GM19351 (cell line): ENCODE measurements at regions not wholly inside any gene's neighbourhood (a gene's known extent, or its start where the extent isn't known, plus 50 kb on each side); places are given as distances from the start of the nearest gene placed in this dataset.
"Not testable (repeated sequence)": the region's sequence is repeated elsewhere in the genome, so short reads cannot be mapped to it uniquely, and the experiment has no call there.

Experiments used
- ATAC-seq: cut with Tn5 transposase; IDR thresholded peaks from one replicate; pipeline ENCODE4 v1.9.1; 2021; ENCODE audit warnings: mild to moderate bottlenecking, moderate library complexity; ENCODE audit not compliant: unreplicated experiment

DNA sequence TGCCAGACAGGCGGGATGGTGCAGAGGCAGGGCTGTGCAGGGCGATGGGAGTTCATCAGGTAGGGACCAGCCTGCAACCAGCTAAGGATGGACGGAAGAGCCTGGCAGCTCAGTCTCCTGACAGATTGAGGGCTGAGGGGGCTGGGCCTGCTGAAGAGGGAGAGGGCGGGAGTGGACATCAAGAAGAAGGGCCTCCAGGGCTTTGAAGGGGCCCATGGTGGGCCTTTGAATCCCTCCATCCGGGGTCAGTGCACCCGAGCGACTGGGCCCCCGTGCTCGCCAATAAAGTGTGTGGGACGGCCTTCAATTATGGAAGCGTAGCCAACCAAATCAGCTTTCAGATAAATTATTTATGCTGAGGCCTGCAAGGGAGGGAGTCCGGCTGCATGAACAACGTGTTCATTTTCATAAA is 431.2 kb downstream of the RPS24 start:
- no peak for ATAC-seq

GRCh38 chr10:78465431-78465830 is 431.8 kb downstream of the RPS24 start:
- no peak for ATAC-seq

DNA sequence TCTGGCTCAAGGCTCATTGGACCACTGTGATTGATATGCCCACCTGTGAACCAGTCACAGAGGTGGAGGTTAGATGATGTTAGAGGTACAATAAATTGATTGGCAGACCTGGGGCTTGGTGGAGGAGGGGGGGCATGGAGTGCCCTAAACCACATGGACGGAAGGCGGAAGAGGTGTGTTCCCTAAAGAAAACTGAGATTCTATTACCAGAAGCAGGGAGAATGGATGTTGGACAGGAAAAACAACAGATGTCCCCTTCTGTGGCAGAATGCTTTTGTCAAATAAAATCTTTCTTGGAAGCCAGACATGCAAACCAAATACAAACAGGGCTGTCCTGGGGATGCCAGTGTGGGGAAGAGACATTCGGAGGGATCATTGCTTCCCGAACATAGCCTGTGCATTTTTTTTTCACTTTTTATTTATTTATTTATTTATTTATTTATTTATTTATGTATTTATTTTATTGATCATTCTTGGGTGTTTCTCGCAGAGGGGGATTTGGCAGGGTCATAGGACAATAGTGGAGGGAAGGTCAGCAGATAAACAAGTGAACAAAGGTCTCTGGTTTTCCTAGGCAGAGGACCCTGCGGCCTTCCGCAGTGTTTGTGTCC is 433.9 kb downstream of the RPS24 start:
- ATAC-seq: no peak

DNA sequence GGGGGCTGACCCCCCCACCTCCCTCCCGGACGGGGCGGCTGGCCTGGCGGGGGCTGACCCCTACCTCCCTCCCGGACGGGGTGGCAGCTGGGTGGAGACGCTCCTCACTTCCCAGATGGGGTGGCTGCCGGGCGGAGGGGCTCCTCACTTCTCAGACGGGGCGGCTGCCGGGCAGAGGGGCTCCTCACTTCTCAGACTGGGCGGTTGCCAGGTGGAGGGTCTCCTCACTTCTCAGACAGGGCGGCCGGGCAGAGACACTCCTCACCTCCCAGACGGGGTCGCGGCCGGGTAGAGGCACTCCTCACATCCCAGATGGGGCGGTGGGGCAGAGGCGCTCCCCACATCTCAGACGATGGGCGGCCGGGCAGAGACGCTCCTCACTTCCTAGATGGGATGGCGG is 435.1 kb downstream of the RPS24 start:
- not testable (repeated sequence) for ATAC-seq

- no peak for ATAC-seq
Observed at GRCh38 chr10:78470267-78471103, 436.8 kb downstream of the RPS24 start.

GRCh38 chr10:78471326-78471722 is 437.7 kb downstream of the RPS24 start:
- ATAC-seq: no peak

- ATAC-seq: no peak
Observed at GRCh38 chr10:78471723-78472550, 438.3 kb downstream of the RPS24 start.

DNA sequence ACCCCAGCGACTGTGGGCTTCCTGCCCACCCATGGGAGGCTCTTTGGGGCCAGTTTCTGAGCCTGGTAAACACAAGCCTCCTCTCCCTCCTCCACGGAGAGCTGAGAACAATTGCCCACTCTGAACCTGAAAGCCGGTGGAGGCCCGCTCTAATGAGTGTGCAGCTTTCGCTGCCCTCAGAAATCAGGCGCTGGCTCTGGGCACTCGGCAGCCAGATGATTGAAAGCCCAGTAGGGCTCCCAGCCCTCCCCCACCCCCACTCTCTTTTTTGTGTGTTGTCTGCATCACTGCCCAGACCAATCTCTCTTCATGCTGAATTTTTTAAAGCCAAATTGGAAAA is 438.9 kb downstream of the RPS24 start:
- ATAC-seq: no peak

DNA sequence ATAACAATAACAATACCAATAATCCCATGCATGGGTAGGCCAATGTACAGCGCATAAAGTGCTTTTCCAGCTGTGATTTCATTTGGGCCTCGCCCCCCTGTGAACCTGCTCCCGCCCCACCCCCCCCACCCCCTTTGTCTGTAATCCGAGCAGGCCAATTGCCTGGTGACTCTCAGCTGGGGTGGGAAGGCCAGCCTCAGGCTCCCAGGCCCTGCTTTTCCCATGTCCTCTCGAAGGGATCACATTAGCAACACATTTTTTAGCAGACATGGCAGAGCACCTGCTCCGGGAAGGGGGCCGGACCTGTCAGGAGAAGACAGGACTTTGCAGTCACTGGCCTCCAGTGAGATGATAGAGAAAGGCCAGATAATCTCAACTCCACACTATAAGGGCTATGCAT is 439.3 kb downstream of the RPS24 start:
- no peak for ATAC-seq

DNA sequence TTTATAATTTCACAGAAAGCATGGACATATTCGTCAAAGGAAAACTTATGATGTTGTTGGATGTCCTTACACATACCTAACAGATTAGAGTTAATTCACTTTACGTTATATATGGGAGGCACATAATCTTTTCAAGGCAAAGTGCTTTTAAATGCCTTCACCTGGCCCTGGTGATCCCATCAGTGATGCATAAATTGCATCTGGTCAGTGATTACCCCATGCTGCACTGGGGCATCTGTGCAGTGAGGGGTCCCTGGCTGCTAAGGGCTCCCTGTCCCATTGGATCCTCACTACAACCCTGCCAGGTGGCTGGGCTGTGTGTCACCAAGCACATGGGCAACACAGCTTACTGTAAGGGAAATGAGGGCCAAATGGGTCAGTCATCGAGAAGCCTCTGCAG is 441.1 kb downstream of the RPS24 start:
- no peak for ATAC-seq

DNA sequence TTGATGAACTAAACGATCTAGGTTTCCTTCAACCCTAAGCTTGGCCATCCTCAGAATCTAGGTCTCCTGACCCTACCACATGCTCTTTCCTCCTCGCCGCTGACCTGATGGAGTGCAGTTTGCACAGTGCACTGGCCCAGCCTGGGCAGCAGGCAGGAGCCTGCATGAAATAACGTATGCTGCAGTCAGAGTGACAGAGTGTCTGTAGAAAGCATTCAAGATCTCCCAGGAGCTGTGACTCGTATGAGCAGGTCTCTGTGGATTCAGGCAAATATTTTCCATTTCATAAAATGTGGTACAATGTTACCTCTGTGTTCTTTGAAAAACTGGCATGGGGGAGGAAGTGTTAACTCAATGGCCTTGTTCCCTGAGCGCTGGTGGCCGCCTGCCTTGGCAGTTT is 441.8 kb downstream of the RPS24 start:
- no peak for ATAC-seq

DNA sequence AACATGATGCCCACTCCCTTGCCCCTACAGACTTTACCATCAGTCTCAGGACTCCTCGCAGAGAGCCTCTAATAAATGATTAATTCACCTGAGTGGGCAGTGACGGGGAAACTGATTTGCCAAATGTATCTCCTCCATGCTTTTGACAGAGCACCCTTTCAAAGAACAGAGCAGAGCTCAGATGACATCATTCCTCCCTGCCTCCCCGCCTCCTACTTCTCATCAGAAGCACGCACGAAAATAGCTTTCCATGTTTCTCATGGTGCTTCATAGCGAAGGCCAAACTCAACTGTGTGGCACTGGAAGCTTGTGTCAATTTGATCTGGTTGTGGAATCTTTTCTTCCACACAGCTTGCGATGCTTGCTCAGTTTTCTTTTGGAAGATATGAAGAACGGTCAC is 442.5 kb downstream of the RPS24 start:
- ATAC-seq: no peak

GRCh38 chr10:78476844-78477243 is 443.2 kb downstream of the RPS24 start:
- no peak for ATAC-seq

- no peak for ATAC-seq
Observed at GRCh38 chr10:78478919-78479318, 445.3 kb downstream of the RPS24 start.

DNA sequence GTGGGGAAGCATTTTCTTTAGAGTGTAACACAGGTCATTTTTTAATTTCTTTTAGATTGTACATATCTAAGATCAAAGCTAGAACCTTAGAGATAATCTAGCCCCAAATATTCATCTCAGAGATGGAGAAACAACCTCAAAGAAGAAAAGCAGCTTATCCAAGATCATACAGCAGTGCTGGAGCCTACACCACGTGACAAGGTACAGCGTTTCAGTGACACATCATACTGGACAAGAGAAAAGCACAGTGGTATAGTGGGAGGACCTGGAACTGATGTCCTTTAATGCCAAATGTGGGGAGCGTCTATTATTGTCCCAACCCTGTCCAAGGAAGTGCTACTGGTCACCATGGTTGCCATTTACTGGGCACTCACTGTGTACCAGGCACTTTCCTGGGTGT is 445.8 kb downstream of the RPS24 start:
- ATAC-seq: no peak

- no peak for ATAC-seq
Observed at GRCh38 chr10:78481842-78482241, 448.2 kb downstream of the RPS24 start.

- no peak for ATAC-seq
Observed at GRCh38 chr10:78483641-78484040, 450.0 kb downstream of the RPS24 start.

- ATAC-seq: no peak
Observed at GRCh38 chr10:78489034-78489433, 455.4 kb downstream of the RPS24 start.

- no peak for ATAC-seq
Observed at GRCh38 chr10:78491812-78492211, 458.1 kb downstream of the RPS24 start.

DNA sequence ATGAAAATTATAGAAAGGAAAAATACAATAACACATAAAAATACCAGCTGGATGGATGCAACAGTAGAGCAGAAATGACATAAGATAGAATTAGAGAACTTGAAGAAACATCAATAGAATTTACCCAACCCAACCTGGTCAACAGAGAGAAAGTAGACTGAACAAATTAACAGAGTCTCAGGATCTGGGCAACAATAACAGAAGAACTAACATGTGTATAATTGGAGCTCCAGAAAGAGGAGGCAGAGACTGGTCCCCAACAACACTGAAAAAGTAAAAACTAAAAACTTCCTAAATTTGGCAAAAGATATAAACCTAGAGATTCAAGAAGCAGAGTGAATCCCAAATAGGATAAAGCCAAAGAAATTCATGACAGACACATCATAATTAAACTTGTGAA is 458.8 kb downstream of the RPS24 start:
- no peak for ATAC-seq

- ATAC-seq: no peak
Observed at GRCh38 chr10:78494179-78494578, 460.5 kb downstream of the RPS24 start.
